ENCODE measurements at regions not wholly inside any gene's neighbourhood (a gene's known extent, or its start where the extent isn't known, plus 50 kb on each side); places are given as distances from the start of the nearest gene placed in this dataset.

- no peak for TF ChIP-seq POLR2A (IDR thresholded peaks at IDR 0.05)
- TF ChIP-seq, protein P1, sequence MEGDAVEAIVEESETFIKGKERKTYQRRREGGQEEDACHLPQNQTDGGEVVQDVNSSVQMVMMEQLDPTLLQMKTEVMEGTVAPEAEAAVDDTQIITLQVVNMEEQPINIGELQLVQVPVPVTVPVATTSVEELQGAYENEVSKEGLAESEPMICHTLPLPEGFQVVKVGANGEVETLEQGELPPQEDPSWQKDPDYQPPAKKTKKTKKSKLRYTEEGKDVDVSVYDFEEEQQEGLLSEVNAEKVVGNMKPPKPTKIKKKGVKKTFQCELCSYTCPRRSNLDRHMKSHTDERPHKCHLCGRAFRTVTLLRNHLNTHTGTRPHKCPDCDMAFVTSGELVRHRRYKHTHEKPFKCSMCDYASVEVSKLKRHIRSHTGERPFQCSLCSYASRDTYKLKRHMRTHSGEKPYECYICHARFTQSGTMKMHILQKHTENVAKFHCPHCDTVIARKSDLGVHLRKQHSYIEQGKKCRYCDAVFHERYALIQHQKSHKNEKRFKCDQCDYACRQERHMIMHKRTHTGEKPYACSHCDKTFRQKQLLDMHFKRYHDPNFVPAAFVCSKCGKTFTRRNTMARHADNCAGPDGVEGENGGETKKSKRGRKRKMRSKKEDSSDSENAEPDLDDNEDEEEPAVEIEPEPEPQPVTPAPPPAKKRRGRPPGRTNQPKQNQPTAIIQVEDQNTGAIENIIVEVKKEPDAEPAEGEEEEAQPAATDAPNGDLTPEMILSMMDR (IDR thresholded peaks at IDR 0.05) = no peak
These were observed 325.5 kb downstream of the IRS1 start for GRCh38 chr2:226474131-226474530.

Measured in testis (tissue), 2 donors.